ENCODE measurements at regions not wholly inside any gene's neighbourhood (a gene's known extent, or its start where the extent isn't known, plus 50 kb on each side); places are given as distances from the start of the nearest gene placed in this dataset.

DNA sequence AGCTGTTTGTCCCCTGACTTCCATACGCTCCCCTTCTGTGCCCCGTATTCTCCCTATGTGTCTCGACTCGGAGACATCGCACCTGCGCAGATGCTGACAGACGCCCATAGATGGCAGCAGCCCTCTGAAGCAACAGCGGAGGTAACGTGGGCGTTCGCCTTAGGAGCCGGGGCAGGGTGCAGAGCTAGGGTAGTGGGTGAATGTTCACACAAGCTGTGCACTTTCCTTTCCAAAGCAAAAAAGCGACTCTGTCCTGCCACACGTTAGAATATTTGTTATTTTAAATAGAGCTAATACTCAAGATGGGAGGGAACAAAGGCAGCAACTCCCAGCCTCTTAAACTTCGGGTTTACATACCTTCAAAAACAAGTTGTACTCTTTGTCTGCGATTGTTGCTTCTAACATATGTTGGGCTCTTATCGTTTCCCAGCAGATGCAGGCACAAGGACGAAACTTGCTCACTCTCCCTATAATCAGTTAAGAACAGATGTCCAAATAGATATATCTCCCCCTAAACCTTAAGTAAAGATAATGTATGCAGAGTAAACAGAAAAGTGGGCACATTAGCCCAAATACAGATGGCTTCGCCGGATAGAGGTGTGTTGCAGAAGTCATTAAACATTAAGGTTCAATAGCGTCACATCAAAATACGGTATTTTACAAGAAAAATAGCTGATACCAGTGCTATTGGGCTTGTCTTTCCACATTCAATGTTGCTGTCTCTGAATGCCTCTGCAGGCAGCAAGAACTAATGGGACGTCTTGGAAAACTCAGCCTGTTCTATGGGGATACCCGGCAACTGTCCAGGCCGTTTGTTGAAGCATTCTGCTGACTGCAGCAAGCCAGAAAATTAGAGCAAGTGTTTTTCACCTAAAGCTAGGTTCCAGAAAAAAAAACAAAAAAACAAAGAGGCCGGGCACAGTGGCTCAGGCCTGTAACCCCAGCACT, 340.3 kb upstream of the PRKCQ start:
- no peaks in the 10 kb centered on the region for H3K4me1 Mint-ChIP-seq
- H3K27ac ChIP-seq (ENCODE audit: low read depth, low read length) = no peak overlapping the region

DNA sequence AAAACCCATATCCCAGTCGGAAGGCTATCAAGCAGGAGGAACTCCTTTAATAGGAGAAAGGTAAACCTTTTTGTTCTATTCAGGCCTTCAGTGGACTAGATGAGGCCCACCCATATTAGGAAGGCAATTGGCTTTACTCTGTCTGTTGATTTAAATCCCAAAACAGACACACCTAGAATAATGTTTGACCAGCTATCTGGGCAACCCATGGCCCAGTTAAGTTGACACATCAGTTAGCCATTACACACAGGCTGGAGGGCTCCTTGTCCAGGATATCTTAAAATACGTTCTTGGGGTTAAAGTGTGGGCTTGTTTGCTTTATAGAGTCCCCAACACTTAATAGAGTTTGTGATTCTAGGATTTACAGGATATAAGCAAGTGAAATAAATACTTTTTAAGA, 339.0 kb upstream of the PRKCQ start:
- Histone ChIP-seq H3K9me3 (ENCODE audit: control insufficient read depth, low read length) (peaks cover 4% of the 10 kb centered on the region), H3K36me3 (ENCODE audit: control insufficient read depth, insufficient read depth, low read length) (no peaks in the 10 kb centered on the region), H3K27me3 (ENCODE audit: control insufficient read depth, insufficient read depth, low read length, poor library complexity, severe bottlenecking) (no peaks in the 10 kb centered on the region), H3K27ac (ENCODE audit: low read depth, low read length) (no peak overlapping the region), H3K4me3 (ENCODE audit: low read length) (no peak overlapping the region), H3K9ac (ENCODE audit: extremely low read depth, low read length, poor library complexity, severe bottlenecking) (no peak overlapping the region), H3K4me1 (ENCODE audit: control insufficient read depth, insufficient read depth, low read length) (no peaks in the 10 kb centered on the region)
- H3K9me3 Mint-ChIP-seq = no peaks in the 10 kb centered on the region
- no peak overlapping the region for H3K4me3 Mint-ChIP-seq
- DNase-seq = no peak
- H3K27ac Mint-ChIP-seq = no peak overlapping the region
- TF ChIP-seq, protein P1, sequence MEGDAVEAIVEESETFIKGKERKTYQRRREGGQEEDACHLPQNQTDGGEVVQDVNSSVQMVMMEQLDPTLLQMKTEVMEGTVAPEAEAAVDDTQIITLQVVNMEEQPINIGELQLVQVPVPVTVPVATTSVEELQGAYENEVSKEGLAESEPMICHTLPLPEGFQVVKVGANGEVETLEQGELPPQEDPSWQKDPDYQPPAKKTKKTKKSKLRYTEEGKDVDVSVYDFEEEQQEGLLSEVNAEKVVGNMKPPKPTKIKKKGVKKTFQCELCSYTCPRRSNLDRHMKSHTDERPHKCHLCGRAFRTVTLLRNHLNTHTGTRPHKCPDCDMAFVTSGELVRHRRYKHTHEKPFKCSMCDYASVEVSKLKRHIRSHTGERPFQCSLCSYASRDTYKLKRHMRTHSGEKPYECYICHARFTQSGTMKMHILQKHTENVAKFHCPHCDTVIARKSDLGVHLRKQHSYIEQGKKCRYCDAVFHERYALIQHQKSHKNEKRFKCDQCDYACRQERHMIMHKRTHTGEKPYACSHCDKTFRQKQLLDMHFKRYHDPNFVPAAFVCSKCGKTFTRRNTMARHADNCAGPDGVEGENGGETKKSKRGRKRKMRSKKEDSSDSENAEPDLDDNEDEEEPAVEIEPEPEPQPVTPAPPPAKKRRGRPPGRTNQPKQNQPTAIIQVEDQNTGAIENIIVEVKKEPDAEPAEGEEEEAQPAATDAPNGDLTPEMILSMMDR (conservative IDR thresholded peaks at IDR 0.05) = no peak
- 80 to 94% methylated on average over 1 to 2 of the region's 2 CpGs for WGBS, 2 experiments (ENCODE audit: insufficient coverage in 1 of 2, insufficient read length in 1 of 2)
- H3K36me3 Mint-ChIP-seq (ENCODE audit: low read depth) = no peaks in the 10 kb centered on the region
- no peaks in the 10 kb centered on the region for H3K27me3 Mint-ChIP-seq (ENCODE audit: insufficient read depth)
- no peaks in the 10 kb centered on the region for H3K4me1 Mint-ChIP-seq

More for the DNA sequence above, 340.3 kb upstream of the PRKCQ start:
- 49 to 62% methylated on average over 17 to 26 of the region's 26 CpGs for WGBS, 2 experiments (ENCODE audit: insufficient coverage in 1 of 2, insufficient read length in 1 of 2)
- Histone ChIP-seq H3K9ac (ENCODE audit: extremely low read depth, low read length, poor library complexity, severe bottlenecking) (no peak overlapping the region), H3K4me3 (ENCODE audit: low read length) (no peak overlapping the region), H3K36me3 (ENCODE audit: control insufficient read depth, insufficient read depth, low read length) (no peaks in the 10 kb centered on the region), H3K4me1 (ENCODE audit: control insufficient read depth, insufficient read depth, low read length) (no peaks in the 10 kb centered on the region), H3K27me3 (ENCODE audit: control insufficient read depth, insufficient read depth, low read length, poor library complexity, severe bottlenecking) (no peaks in the 10 kb centered on the region), H3K9me3 (ENCODE audit: control insufficient read depth, low read length) (peaks cover 4% of the 10 kb centered on the region)
- DNase-seq = peak; percentile 91
- TF ChIP-seq, protein P1 (conservative IDR thresholded peaks at IDR 0.05) = peak; percentile 87
- H3K36me3 Mint-ChIP-seq (ENCODE audit: low read depth) = no peaks in the 10 kb centered on the region
- no peak overlapping the region for H3K27ac Mint-ChIP-seq
- no peaks in the 10 kb centered on the region for H3K9me3 Mint-ChIP-seq
- no peak overlapping the region for H3K4me3 Mint-ChIP-seq
- no peaks in the 10 kb centered on the region for H3K27me3 Mint-ChIP-seq (ENCODE audit: insufficient read depth)

DNA sequence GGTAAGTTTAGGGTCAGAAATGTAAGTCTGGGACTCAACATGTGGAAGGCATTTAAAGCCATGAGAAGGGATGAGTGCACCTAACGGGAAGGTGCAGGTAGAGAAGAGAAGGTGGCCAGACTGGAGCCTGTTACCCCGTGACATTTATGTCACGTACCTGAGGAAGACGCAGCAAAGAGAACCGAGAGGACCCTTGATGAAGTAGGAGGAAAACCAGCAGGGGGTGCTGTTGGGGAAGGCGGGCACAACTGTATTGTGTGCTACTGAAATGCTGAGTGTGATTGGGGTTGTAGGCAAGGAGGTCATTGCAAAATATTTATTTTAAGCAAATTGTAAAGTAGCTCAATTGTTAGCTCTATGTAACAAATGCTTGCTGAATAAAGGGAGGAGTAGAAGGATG, 338.2 kb upstream of the PRKCQ start:
- peak; percentile 85 for DNase-seq
- H3K27me3 ChIP-seq (ENCODE audit: control insufficient read depth, insufficient read depth, low read length, poor library complexity, severe bottlenecking) = no peaks in the 10 kb centered on the region
- H3K9me3 ChIP-seq (ENCODE audit: control insufficient read depth, low read length) = peaks cover 4% of the 10 kb centered on the region
- H3K36me3 Mint-ChIP-seq (ENCODE audit: low read depth) = no peaks in the 10 kb centered on the region
- H3K4me3 Mint-ChIP-seq = no peak overlapping the region
- no peaks in the 10 kb centered on the region for H3K9me3 Mint-ChIP-seq
- no peak overlapping the region for H3K4me3 ChIP-seq (ENCODE audit: low read length)
- no peaks in the 10 kb centered on the region for H3K27me3 Mint-ChIP-seq (ENCODE audit: insufficient read depth)
- H3K27ac ChIP-seq (ENCODE audit: low read depth, low read length) = no peak overlapping the region
- no peaks in the 10 kb centered on the region for H3K4me1 Mint-ChIP-seq
- H3K9ac ChIP-seq (ENCODE audit: extremely low read depth, low read length, poor library complexity, severe bottlenecking) = no peak overlapping the region
- no peaks in the 10 kb centered on the region for H3K36me3 ChIP-seq (ENCODE audit: control insufficient read depth, insufficient read depth, low read length)
- 83 to 86% methylated on average over 6 of the region's 6 CpGs for WGBS, 2 experiments (ENCODE audit: insufficient coverage in 1 of 2, insufficient read length in 1 of 2)
- TF ChIP-seq, protein P1 (conservative IDR thresholded peaks at IDR 0.05) = peak; percentile 78
- no peak overlapping the region for H3K27ac Mint-ChIP-seq
- H3K4me1 ChIP-seq (ENCODE audit: control insufficient read depth, insufficient read depth, low read length) = no peaks in the 10 kb centered on the region

Data from endodermal cell (in vitro differentiated cells).